Stimulated activated naive CD4-positive, alpha-beta T cell (primary cell): ENCODE measurements at regions not wholly inside any gene's neighbourhood (a gene's known extent, or its start where the extent isn't known, plus 50 kb on each side); places are given as distances from the start of the nearest gene placed in this dataset.

Source experiments
- DNase-seq, 6 experiments: peaks; one replicate each; lab custom pipeline; 2025; lab: John Stamatoyannopoulos, UW

DNA sequence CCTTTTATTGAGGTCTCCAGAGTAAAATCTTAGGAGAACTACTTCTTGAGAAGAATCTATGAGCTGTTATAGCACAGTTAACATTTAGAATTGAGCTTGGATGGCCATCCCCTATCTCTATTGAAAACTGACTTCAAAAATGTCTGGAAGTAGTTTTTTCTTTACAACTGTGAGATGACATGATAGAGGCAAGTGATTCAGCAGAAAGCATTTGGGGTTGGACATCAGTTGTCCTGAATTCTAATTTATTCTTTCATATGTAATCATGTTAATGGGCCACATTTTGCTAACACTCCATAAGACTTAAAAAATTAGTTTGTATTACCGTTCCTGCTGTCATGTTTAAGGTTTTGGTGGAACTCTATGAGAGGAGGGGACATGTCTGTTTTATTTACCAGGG lies 237.0 kb upstream of the SLC14A2 start:
- DNase-seq = no peak

GRCh38 chr18:45378933-45379332 lies 236.3 kb upstream of the SLC14A2 start:
- no peak for DNase-seq

GRCh38 chr18:45379903-45380302 lies 235.4 kb upstream of the SLC14A2 start:
- no peak for DNase-seq

DNA sequence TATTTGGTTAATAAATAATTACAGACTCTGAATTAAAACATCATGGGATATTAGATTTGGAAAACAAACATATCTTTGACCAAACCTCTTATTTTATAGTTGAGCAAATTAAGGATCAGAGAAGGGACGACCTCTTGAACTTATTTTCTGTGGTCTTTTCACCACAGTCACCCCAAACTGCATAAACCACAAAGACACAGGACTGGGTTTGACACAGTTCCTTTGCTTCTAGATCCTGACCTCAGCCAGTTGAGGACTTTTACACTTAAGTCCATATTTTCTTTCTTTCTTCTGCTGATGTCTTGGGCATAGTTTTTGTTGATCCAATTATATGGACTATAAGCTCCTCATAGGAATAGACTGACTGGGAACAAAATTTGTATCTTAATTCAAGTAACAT lies 234.0 kb upstream of the SLC14A2 start:
- DNase-seq = no peak

- no peak for DNase-seq
Measured at GRCh38 chr18:45383228-45383627, 232.0 kb upstream of the SLC14A2 start.

GRCh38 chr18:45384137-45384961 lies 230.9 kb upstream of the SLC14A2 start:
- peak in 2 of 6 experiments; percentile 1 to 2 for DNase-seq

- DNase-seq = no peak
Measured at GRCh38 chr18:45384962-45385315, 230.3 kb upstream of the SLC14A2 start.

DNA sequence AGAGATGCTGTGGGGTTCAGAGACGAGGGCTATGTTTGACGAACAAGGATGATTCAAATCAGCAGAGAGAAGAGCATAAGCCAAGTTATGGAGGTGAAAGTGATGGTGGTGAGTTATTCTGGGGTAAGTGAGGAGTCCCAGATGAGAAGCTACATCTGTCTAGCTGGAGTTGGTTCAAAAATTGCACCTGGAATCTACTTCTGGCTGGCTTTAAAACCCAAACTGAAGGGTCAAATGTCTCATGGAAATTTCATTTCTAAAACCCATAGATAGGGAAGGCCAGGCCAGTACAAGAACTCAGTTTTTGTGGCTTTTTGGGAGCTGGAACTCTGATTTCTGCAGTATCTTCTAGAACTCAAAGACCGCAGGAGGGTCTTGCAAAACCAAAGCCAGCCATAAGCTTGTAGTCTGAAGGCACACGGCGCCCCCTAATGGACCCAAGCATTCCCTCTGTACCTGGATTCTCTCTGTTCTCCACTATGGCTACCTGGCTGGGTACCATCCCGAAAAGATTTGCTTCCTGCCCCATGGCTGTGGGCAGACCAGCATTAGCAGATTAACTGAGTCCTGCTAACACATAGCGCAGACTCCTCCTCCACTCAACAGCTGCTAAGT lies 229.1 kb upstream of the SLC14A2 start:
- DNase-seq = no peak

DNA sequence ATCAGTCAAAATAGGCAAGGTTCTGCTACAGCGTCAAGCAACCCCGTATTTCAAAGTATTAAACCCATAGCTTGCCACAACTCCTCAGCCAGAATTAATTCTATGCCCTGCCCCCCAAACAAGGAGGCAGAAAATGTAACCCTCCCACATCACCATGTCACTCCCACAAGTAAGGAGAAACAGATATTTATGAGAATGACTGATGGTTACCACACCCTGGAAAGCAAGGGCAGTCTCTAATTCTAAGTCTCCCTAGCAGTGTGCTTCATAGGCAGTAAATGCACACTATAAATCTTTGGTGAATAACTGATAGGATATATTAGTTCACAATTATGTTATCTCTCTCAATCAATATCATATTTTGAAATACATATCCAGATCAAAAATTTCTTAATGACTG lies 228.0 kb upstream of the SLC14A2 start:
- DNase-seq = no peak

DNA sequence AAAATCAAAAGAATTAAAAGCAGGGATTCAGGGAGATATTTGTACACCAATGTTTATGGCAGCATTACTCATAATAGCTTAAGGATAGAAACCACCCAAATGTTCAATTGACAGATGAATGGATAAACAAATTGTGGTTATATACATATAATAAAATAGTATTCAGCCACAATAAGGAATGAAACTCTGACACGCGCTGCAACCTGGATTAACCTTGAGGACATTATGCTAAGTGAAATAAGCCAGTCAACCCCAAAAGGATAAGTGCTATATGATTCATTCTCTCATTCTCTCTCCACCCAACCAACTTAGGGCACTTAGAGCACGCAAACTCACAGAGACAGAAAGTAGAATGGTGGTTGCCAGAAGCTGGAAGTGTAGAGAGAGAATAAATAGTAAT lies 216.8 kb upstream of the SLC14A2 start:
- no peak for DNase-seq

GRCh38 chr18:45399146-45399545 lies 216.1 kb upstream of the SLC14A2 start:
- no peak for DNase-seq

- no peak for DNase-seq
Measured at GRCh38 chr18:45399643-45400042, 215.6 kb upstream of the SLC14A2 start.

DNA sequence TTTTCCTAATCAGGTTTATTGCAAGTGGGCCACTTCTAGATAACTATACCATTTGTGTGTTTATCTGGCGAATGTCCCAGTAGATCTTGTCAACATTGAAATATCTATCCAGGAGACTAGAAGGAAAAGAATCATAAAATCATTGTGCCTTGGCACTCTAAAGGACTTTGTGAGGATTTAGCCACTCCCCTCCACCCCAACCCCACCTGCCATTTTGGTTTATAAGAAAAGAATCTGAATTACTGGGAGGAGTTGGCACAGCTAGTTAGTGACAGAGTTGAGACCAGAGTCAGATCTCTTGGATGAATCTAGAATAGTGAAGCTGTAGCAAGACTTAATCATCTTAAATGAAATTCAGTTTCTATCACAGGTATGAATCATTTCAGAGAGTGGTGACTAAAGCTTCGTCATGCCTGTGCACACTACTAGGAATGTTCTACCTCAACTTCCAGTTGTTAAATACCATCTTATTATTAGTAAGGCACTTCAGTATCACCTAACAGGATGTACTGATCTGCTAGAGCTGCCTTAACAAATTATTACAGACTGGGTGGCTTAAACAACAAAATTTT lies 212.7 kb upstream of the SLC14A2 start:
- DNase-seq = no peak

DNA sequence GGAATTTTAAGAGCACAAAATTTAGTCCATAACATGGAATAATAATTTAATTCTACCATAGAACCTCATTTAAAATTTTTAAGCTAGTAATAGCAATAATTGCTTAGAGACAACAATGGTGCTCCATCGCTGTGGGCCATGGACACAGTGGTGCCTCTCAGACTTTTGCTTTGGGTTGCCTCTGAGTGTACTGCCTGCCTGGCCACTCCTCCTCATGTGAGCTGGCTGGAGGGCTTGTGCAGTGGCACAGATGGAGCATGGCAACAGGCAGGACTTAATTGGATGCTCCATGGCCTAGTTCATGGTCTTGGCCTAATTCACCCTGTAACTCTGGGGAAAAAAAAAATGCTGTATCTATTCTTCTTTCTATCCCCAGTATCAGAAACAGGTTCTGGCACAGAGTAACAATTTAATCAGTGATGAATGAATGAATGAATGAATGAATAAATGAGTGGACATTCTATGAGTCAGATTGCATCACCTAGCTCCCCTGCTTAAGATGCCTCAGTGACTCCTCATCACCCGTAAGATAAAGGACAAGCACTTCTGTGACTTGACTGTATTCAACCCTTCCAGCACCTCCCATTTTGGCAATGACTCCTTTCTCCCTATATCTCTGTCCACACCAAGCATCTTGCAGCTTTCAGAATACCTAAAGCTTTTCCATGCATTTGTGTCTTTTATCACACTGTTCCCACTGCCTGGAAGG lies 211.8 kb upstream of the SLC14A2 start:
- no peak for DNase-seq

DNA sequence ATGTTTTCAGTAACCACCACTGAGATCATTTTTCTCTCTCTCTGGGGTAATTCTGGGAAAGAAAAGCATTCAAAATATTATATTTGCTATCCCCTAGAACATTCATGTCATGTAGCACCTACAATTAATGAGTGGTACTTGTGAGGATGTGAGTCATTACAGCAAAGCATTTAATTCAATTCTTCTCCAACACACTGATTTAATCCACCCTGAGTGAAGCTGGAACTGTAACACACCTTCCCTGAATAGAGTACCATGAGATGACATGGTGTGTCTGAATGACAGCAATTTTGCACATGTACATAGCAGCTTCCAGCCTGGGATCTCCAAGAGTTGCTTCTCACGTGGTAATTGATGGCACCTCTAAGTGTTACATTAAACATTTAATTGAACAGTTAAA lies 207.1 kb upstream of the SLC14A2 start:
- no peak for DNase-seq

DNA sequence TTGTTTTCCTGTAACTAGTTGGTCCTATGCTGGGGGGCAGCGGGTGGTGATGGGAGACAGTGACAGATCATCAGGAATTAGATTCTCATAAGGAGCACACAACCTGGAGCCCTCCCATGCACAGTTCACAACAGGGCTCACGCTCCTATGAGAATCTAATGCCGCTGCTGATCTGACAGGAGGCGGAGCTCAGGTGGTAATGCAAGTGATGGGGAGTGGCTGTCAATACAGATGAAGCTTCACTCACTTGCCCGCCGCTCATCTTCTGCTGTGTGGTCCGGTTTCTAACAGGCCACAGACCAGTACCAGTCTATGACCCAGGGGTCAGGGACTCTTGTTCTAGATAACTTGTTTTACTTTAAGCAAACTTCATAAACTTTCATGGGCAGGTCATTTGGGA lies 205.3 kb upstream of the SLC14A2 start:
- DNase-seq = no peak

GRCh38 chr18:45412577-45412976 lies 202.7 kb upstream of the SLC14A2 start:
- DNase-seq = no peak

DNA sequence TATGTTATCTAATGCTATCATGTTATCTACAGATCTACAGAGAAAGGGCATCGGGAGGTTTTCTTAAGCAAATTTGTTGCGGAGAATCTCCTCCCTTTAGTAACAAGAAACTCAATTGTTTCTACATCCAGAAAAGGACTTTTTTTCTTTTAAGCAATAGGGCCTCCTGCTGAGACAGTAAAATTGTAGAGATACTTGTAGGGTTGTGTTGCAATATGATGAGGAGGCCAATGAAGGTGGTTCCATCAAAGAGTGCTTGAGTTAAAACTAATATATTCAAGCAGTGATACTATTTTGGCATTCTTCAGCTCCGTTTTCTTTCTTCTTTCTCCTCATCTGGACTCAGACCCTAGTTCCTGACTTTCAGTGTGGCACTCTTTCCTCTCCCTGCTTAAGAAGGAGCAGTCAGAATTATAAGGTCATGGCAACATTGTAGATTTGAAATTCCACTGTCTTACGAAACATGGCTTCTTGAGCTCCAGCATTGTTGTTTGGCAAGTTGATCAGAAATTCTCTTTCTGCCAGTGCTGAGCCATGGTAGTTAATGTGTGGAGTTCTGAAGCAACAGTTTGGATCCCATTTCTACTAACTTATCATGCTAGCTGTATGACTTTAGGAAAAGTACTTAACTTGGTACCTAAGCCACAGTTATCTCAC lies 202.0 kb upstream of the SLC14A2 start:
- no peak for DNase-seq

DNA sequence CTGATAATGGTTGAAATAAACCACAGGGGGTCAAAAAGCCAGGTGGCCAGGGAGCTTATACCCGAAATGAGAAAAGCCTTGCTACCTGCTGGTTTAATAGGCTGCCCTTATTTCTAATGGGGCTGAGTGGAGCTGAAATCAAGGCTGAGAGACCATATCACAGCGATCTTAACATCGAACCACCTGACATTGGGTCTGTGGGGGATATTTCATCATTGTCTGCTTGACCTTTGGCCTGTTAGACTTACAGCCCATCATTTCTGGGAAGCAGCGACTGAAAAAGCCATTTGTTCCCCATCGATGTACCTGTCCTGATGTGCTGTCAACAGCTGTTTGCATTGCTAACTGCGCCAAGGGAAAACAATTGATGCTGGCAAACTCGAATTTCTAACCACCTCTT lies 199.7 kb upstream of the SLC14A2 start:
- DNase-seq = no peak

DNA sequence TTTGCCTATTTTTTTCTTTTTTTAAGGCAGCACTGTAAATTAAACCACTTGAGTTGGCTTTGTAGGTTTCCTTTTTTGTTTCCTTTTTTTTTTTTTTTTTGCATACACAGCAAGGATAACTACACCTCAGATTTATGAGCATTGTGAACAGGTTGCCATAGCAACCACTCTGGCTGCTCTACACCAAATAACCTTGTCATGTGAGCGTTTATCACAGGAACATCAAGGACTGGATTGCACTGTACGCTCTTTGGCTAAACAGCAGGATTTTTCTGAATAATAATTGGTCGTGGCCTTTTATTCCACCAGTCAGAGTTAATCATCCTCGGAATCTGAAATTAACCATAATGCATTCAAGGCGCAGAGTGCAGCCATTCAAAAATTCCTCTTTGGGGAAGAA lies 199.1 kb upstream of the SLC14A2 start:
- DNase-seq = no peak

GRCh38 chr18:45417392-45417791 lies 197.9 kb upstream of the SLC14A2 start:
- DNase-seq = no peak

- no peak for DNase-seq
Measured at GRCh38 chr18:45423659-45424058, 191.6 kb upstream of the SLC14A2 start.
